ENCODE measurements at regions not wholly inside any gene's neighbourhood (a gene's known extent, or its start where the extent isn't known, plus 50 kb on each side); places are given as distances from the start of the nearest gene placed in this dataset.

DNA sequence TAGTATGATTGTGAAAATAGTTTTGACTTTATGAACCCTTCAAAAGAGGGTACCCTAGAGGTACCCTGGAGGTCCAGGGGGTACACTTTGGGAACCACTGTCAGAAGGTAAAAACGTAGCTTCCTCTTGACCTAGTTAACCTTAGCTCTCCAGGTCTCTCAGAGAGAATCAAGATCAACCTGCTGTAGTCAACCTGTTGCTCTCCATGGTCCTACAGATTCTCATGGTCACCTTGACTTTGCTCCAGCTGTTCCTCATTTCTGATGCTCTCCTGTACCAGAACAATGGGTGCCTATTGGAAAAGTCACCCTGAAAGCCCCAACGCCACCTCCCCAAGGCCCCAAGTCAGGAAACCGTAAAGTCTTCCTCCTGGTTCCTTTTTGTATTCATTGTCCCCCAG, 294.4 kb upstream of the CDH4 start:
- Mint-ChIP-seq H3K36me3 (ENCODE audit: low read depth) (no peaks in the 10 kb centered on the region), H3K4me1 (no peaks in the 10 kb centered on the region), H3K27me3 (peaks cover 5% of the 10 kb centered on the region), H3K4me3 (no peak overlapping the region), H3K27ac (no peak overlapping the region)
- no peak for DNase-seq
- ATAC-seq, result no peak
- no peaks in the 10 kb centered on the region for H3K9me3 ChIP-seq (ENCODE audit: control insufficient read depth, low read length, poor library complexity, severe bottlenecking)

DNA sequence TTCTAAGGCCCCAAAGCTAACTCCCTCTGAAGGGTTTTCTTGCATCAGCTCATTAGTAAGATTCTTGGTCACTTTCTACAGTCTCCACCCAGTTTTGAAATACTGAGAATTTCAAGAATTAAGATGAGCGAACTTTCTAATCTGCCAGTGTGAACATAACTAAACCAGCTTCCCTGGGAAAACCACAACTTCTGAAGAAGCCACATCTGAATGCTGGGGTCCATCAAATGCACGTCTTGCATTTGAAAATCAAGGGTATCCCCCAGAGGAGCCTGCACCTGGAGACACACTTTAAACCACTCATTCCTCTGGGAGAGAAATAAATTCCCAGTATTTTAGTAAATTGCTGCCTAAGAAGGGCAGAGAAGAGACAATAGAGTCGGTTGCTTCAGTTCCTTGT, 292.1 kb upstream of the CDH4 start:
- no peak for DNase-seq
- no peak overlapping the region for H3K4me3 Mint-ChIP-seq
- no peak overlapping the region for H3K27ac Mint-ChIP-seq
- no peaks in the 10 kb centered on the region for H3K9me3 ChIP-seq (ENCODE audit: control insufficient read depth, low read length, poor library complexity, severe bottlenecking)
- no peaks in the 10 kb centered on the region for H3K36me3 Mint-ChIP-seq (ENCODE audit: low read depth)
- ATAC-seq, result no peak
- no peaks in the 10 kb centered on the region for H3K4me1 Mint-ChIP-seq
- peaks cover 5% of the 10 kb centered on the region for H3K27me3 Mint-ChIP-seq

DNA sequence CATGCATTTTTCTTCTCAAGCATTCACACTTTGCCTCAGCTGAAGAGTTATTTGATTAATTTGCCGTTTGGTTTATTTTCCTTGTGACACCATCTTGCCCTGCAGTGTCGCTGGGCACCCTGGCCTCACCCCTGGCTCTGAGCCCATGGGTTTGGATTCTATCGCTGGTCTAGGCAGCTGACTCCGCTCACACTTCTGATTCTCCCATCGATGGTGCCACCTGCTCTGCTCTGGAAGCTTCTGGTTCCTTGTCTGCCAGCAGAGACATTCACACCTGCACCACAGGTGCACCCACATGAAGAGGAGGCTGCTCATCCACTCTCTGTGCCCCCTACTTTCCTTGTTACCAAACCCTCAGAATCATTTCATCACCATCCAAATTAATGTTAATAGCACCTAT, 291.6 kb upstream of the CDH4 start:
- Mint-ChIP-seq H3K4me1 (no peaks in the 10 kb centered on the region), H3K27me3 (peaks cover 5% of the 10 kb centered on the region), H3K27ac (no peak overlapping the region), H3K36me3 (ENCODE audit: low read depth) (no peaks in the 10 kb centered on the region), H3K4me3 (no peak overlapping the region)
- DNase-seq (no peak), ATAC-seq (no peak)
- no peaks in the 10 kb centered on the region for H3K9me3 ChIP-seq (ENCODE audit: control insufficient read depth, low read length, poor library complexity, severe bottlenecking)

DNA sequence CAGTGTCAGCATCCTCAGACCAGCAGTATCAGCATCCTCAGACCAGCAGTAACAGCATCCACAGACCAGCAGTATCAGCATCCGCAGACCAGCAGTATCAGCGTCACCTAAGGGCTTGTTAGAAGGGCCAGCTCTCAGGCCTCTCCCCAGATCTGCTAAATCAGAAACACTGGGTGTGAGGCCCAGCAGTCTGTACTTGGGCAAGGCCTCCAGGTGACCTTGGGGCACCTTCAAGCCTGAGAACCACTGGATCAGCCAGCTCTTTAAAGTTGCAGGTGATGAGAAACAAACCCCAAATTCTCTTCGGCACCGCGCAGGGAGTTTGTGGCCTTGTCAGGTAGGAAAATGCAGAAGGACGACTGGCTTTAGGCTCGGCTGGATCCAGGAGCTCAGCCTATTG, 290.5 kb upstream of the CDH4 start:
- H3K27me3 Mint-ChIP-seq, result peaks cover 5% of the 10 kb centered on the region
- no peak for ATAC-seq
- no peaks in the 10 kb centered on the region for H3K9me3 ChIP-seq (ENCODE audit: control insufficient read depth, low read length, poor library complexity, severe bottlenecking)
- H3K4me3 Mint-ChIP-seq, result no peak overlapping the region
- H3K36me3 Mint-ChIP-seq (ENCODE audit: low read depth), result no peaks in the 10 kb centered on the region
- H3K4me1 Mint-ChIP-seq, result no peaks in the 10 kb centered on the region
- DNase-seq, result no peak
- no peak overlapping the region for H3K27ac Mint-ChIP-seq

DNA sequence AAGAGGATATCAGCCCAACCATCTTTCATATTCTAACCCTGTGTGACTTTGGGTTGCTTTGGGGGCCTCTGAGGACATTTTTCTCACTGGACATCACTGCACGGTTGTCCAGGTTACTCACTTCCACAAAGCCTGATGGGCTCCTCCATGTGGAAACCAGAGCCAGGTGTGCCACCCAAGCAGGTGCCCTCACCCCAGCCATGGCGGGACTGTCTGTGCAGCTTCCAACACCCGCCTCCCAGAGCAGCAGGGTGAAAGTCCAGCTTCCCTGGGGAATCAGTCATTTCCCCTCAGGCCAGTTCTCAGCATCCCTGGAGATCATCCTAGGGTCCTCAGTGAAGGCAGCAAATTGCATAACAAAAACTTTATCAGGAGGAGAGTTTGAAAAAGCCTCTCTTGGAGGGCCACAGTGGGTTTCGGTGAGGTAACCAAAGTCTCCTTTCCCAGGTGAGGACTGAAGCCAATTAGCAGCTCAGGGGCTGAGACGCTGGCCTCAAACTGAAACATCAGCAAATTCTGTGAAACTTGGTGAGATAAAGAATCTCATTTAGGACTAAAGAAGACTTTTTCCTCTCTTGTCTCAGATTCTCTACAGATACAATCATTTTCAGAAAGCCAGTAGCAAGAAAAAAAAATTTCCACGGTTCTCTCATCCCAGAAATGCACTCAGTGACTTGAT, 289.6 kb upstream of the CDH4 start:
- Mint-ChIP-seq H3K36me3 (ENCODE audit: low read depth) (no peaks in the 10 kb centered on the region), H3K4me3 (no peak overlapping the region), H3K27me3 (peaks cover 5% of the 10 kb centered on the region), H3K27ac (no peak overlapping the region), H3K4me1 (no peaks in the 10 kb centered on the region)
- no peak for DNase-seq
- ATAC-seq, result no peak
- H3K9me3 ChIP-seq (ENCODE audit: control insufficient read depth, low read length, poor library complexity, severe bottlenecking), result no peaks in the 10 kb centered on the region

DNA sequence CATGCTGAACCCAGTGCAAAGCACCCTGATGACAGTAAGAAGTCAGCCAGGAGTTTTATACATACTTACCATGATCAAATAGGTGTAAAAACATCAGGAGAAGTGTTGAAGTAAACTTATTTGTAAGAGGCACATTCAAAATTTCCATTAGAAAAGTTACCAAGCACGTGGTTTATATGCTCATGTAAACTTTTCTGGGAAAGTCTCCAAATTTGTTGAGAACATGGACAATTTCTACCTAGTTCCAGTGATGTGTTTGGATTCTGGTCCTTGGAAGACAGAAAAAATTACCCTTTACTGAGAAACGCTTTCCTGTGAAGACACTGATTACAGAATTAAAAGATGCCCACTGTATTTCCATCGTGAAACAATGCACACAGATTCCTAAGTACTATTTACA, 288.9 kb upstream of the CDH4 start:
- DNase-seq (no peak), ATAC-seq (no peak)
- peaks cover 5% of the 10 kb centered on the region for H3K27me3 Mint-ChIP-seq
- H3K27ac Mint-ChIP-seq, result no peak overlapping the region
- H3K36me3 Mint-ChIP-seq (ENCODE audit: low read depth), result no peaks in the 10 kb centered on the region
- H3K4me1 Mint-ChIP-seq, result no peaks in the 10 kb centered on the region
- H3K9me3 ChIP-seq (ENCODE audit: control insufficient read depth, low read length, poor library complexity, severe bottlenecking), result no peaks in the 10 kb centered on the region
- no peak overlapping the region for H3K4me3 Mint-ChIP-seq

DNA sequence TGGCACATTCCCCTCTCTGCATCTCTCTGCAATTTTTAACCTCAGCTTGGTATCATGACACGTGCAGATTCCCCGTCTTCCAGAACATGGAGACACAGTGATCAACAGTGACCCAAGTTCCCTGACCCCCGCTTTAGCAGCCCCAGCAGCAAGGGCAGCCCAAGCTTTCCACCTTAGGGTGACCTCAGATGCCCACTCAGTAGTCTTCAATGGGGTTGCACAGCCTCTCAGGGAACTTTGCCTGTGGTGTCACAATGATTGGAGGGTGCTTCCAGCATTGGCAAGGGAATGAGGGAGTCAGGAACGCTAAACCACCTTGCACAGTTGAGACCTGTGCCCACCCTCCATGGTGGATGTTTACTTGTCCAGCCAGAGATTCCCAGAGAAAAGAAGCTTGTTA, 287.1 kb upstream of the CDH4 start:
- no peak overlapping the region for H3K27ac Mint-ChIP-seq
- ATAC-seq (no peak), DNase-seq (no peak)
- H3K4me1 Mint-ChIP-seq, result no peaks in the 10 kb centered on the region
- H3K9me3 ChIP-seq (ENCODE audit: control insufficient read depth, low read length, poor library complexity, severe bottlenecking), result no peaks in the 10 kb centered on the region
- H3K4me3 Mint-ChIP-seq, result no peak overlapping the region
- no peaks in the 10 kb centered on the region for H3K36me3 Mint-ChIP-seq (ENCODE audit: low read depth)
- peaks cover 5% of the 10 kb centered on the region for H3K27me3 Mint-ChIP-seq

DNA sequence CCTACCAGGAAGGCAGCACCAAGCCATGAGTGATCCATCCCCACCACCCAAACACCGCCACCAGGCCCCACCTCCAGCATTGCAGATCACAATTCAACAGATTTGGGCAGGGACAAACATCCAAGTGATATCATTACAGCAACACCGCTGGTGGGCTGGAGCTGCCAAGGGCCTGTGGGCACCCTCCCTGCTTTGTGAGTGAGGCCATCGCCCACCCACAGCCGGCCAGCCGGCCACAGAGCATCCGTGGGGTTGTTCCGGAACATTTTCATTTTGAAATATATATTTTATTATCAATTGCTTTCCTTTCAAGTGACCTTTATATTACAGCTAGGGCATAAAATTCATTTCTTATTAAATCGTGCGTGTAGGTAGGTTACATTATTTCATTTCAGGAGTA, 286.0 kb upstream of the CDH4 start:
- Mint-ChIP-seq H3K4me1 (no peaks in the 10 kb centered on the region), H3K27me3 (no peaks in the 10 kb centered on the region), H3K27ac (no peak overlapping the region), H3K4me3 (no peak overlapping the region), H3K36me3 (ENCODE audit: low read depth) (no peaks in the 10 kb centered on the region)
- DNase-seq, result no peak
- no peak for ATAC-seq
- no peaks in the 10 kb centered on the region for H3K9me3 ChIP-seq (ENCODE audit: control insufficient read depth, low read length, poor library complexity, severe bottlenecking)

DNA sequence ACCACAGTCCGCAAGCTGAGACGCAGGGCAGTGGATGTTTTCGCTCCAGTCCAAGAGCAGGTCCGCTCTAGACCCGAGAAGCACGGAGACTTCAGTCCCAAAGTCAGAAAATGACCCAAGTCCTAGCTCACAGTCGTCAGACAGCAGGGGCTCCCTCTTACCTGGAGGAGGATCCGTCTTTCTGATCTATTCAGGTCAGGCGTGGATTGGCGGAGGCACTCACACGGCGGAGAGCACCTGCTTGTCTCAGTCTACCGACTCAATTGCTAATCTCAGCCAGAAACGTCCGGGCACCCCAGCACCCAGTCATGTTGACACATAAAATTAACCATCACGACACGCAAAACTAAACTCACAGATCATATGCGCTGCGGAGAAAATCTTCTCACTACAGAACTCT, 285.3 kb upstream of the CDH4 start:
- Mint-ChIP-seq H3K27me3 (no peaks in the 10 kb centered on the region), H3K36me3 (ENCODE audit: low read depth) (no peaks in the 10 kb centered on the region), H3K4me1 (no peaks in the 10 kb centered on the region), H3K4me3 (no peak overlapping the region), H3K27ac (no peak overlapping the region)
- H3K9me3 ChIP-seq (ENCODE audit: control insufficient read depth, low read length, poor library complexity, severe bottlenecking), result no peaks in the 10 kb centered on the region
- DNase-seq, result no peak
- ATAC-seq, result no peak

DNA sequence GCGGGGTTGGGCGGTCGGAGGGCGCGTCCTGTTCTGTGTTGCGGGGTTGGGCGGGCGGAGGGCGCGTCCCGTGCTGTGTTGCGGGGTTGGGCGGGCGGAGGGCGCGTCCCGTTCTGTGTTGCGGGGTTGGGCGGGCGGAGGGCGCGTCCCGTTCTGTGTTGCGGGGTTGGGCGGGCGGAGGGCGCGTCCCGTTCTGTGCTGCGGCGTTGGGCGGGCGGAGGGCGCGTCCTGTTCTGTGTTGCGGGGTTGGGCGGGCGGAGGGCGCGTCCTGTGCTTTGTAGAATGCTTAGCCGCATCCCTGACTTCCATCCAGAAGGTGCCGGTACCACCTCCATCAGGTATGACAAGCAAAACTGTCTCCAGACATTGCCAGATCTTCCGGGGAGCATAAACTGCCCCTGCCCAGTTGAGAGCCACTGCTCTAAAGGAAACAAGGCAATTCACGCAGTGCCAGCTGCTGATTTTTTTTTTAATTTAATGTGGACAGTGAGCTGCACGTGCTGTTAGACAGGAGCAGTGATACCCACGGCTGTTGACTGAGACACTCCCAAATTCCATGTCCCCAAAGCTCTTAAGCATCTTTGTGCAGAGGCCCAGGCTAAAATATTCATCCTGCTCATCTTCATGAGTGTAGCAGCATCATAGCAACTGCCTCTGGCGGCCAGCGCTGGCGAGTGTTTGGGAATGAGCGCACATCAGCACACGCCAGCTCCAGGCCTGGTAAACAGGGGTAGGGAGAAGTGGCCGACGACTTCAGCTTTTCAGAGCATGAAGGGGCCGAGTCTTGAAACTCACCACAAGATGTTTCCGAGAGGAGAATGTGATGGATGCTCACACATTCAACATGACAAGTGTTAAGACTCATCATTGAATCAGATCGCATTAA, 284.4 kb upstream of the CDH4 start:
- no peaks in the 10 kb centered on the region for H3K9me3 ChIP-seq (ENCODE audit: control insufficient read depth, low read length, poor library complexity, severe bottlenecking)
- H3K27me3 Mint-ChIP-seq, result no peaks in the 10 kb centered on the region
- H3K27ac Mint-ChIP-seq, result no peak overlapping the region
- no peaks in the 10 kb centered on the region for H3K4me1 Mint-ChIP-seq
- DNase-seq, result no peak
- no peaks in the 10 kb centered on the region for H3K36me3 Mint-ChIP-seq (ENCODE audit: low read depth)
- ATAC-seq, result no peak
- H3K4me3 Mint-ChIP-seq, result no peak overlapping the region

DNA sequence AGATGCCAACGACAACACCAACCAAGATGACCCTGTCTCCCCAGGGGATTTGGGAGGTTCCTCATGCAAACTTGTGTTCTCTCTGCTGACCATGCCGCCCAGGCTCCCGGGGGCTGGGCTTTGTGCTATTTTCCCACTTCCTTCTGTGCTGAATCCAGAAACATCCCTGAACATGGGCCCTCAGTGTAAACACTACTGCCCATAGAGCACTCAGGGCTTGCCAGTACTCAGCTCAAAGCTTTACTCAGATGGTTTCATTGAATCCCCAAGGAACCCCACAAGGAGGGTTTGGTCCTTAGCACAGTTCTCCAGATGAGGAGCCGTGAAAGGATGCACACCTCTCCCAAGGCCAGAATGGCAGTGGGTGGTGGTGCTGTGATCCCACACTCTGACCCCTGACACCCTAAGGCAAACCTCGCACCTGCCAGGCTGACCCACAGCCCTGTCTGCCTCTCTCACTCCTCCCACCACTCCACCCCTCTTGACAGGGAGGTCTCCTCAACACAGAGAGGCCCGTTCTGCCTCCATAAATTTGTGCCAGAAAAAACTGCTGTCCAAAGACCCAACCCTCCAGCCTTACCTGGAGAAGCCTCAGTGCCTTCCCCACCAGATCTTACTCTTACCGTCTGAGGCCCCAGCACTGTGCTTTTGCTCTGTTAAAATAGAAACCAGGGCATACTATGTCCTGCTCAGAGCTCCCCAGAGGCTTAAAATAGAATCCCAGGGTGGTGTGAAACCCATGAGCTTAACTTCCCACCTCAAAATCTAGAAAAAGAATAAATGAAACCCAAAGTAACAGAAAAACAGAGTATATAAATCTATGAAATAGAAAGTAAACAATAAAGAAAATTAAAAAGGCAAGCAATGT, 283.0 kb upstream of the CDH4 start:
- no peak for DNase-seq

DNA sequence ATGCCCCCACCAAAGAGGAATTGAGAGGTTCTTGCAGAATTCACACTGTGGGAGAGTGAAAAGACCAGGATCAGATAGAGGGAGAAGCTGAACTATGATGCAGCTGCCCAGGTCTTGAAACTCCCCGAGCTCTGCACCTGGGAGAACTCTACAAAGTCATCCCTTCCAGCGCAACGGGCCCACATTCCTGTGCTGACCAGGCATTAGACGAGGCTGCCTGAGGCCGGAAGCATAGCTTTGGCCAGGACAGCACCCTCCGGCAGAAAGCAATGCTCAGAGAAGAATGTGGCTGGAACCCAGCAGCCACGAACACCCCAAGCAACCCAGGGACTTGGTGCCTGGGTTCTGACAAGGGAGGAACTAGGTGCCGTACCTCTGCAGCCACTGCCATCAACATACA, 281.5 kb upstream of the CDH4 start:
- H3K9me3 ChIP-seq (ENCODE audit: control insufficient read depth, low read length, poor library complexity, severe bottlenecking), result no peaks in the 10 kb centered on the region
- H3K27me3 Mint-ChIP-seq, result peaks cover 3% of the 10 kb centered on the region
- no peaks in the 10 kb centered on the region for H3K4me1 Mint-ChIP-seq
- no peak for DNase-seq
- H3K36me3 Mint-ChIP-seq (ENCODE audit: low read depth), result no peaks in the 10 kb centered on the region
- H3K4me3 Mint-ChIP-seq, result no peak overlapping the region
- ATAC-seq, result no peak
- H3K27ac Mint-ChIP-seq, result no peak overlapping the region

More for the DNA sequence above, 283.0 kb upstream of the CDH4 start:
- no peak for ATAC-seq
- no peaks in the 10 kb centered on the region for H3K36me3 Mint-ChIP-seq (ENCODE audit: low read depth)
- no peaks in the 10 kb centered on the region for H3K9me3 ChIP-seq (ENCODE audit: control insufficient read depth, low read length, poor library complexity, severe bottlenecking)
- H3K4me1 Mint-ChIP-seq, result no peaks in the 10 kb centered on the region
- no peak overlapping the region for H3K4me3 Mint-ChIP-seq
- H3K27me3 Mint-ChIP-seq, result no peaks in the 10 kb centered on the region
- no peak overlapping the region for H3K27ac Mint-ChIP-seq

DNA sequence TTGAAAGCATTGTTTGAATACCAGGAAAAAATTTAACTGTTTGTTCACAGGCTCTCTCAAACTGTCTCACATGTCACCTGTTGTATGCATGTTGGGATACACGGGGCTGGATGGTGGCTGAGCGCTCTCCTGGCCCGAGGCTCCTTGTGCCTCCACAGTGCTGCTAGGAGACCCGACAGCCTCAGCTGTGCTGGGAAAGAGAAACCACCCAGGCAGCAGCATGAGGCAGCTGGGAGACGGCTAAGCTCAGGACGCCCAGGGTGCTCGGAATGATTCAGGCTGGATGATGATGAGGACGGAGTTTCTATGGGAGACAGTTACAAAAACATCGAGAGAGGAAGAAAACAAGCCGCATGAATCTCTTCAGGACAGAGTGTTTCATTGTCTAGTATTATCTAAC, 278.0 kb upstream of the CDH4 start:
- Mint-ChIP-seq H3K4me1 (no peaks in the 10 kb centered on the region), H3K4me3 (no peak overlapping the region), H3K27ac (no peak overlapping the region), H3K36me3 (ENCODE audit: low read depth) (no peaks in the 10 kb centered on the region), H3K27me3 (peaks cover 4% of the 10 kb centered on the region)
- DNase-seq (no peak), ATAC-seq (no peak)
- no peaks in the 10 kb centered on the region for H3K9me3 ChIP-seq (ENCODE audit: control insufficient read depth, low read length, poor library complexity, severe bottlenecking)
